ENCODE measurements at regions not wholly inside any gene's neighbourhood (a gene's known extent, or its start where the extent isn't known, plus 50 kb on each side); places are given as distances from the start of the nearest gene placed in this dataset.
A peak's percentile ranks its signal among the peaks of the same experiment; 100 is the strongest.

GRCh38 chr15:70474471-70475406 lies 288.6 kb downstream of the UACA start:
- Mint-ChIP-seq H3K9me3 (no peaks in the 10 kb centered on the region), H3K4me3 (no peak overlapping the region), H3K27me3 (peaks cover 41% of the 10 kb centered on the region), H3K36me3 (no peaks in the 10 kb centered on the region), H3K4me1 (ENCODE audit: low read depth) (peaks cover 33% of the 10 kb centered on the region), H3K27ac (no peak overlapping the region)
- intact Hi-C loops (cut with micrococcal nuclease): loop anchor here (5.0 kb wide), 1 partner anchor 332 kb away; no protein-coding TSS in a partner anchor
- CTCF ChIA-PET: interaction anchor here (0.7 to 2.5 kb wide), 4 partner anchors 8 to 722 kb away, joined by 3 to 12 read pairs (median 6); no protein-coding TSS in a partner anchor
- POLR2A ChIA-PET: interaction anchor here (1.1 kb wide), 1 partner anchor 9 kb away, joined by 3 read pairs; no protein-coding TSS in a partner anchor
- peak; percentile 51 for DNase-seq

- H3K27me3 Mint-ChIP-seq: peaks cover 42% of the 10 kb centered on the region
- intact Hi-C loops (cut with micrococcal nuclease): no loop called here
- CTCF ChIA-PET: interaction anchor here (0.7 to 1.3 kb wide), 3 partner anchors 8 to 721 kb away, joined by 3 read pairs; no protein-coding TSS in a partner anchor
- H3K9me3 Mint-ChIP-seq: no peaks in the 10 kb centered on the region
- H3K36me3 Mint-ChIP-seq: no peaks in the 10 kb centered on the region
- DNase-seq: no peak
- H3K27ac Mint-ChIP-seq: no peak overlapping the region
- H3K4me3 Mint-ChIP-seq: no peak overlapping the region
- POLR2A ChIA-PET: no interaction called here
- H3K4me1 Mint-ChIP-seq (ENCODE audit: low read depth): peaks cover 26% of the 10 kb centered on the region
These were observed 289.6 kb downstream of the UACA start for GRCh38 chr15:70473581-70474370.

- peaks cover 13% of the 10 kb centered on the region for H3K4me1 Mint-ChIP-seq (ENCODE audit: low read depth)
- no peaks in the 10 kb centered on the region for H3K36me3 Mint-ChIP-seq
- POLR2A ChIA-PET: no interaction called here
- CTCF ChIA-PET: interaction anchor here (1.0 to 1.8 kb wide), 4 partner anchors 11 to 993 kb away, joined by 3 to 6 read pairs (median 4); partner anchors contain the start of gene TLE3
- no peak for DNase-seq
- H3K27me3 Mint-ChIP-seq: peaks cover 37% of the 10 kb centered on the region
- H3K9me3 Mint-ChIP-seq: no peaks in the 10 kb centered on the region
- intact Hi-C loops (cut with micrococcal nuclease): no loop called here
- H3K4me3 Mint-ChIP-seq: no peak overlapping the region
- H3K27ac Mint-ChIP-seq: no peak overlapping the region
These were observed 291.8 kb downstream of the UACA start for GRCh38 chr15:70471517-70471916.

- Mint-ChIP-seq H3K27me3 (peaks cover 30% of the 10 kb centered on the region), H3K36me3 (no peaks in the 10 kb centered on the region), H3K27ac (no peak overlapping the region), H3K4me3 (no peak overlapping the region), H3K9me3 (no peaks in the 10 kb centered on the region), H3K4me1 (ENCODE audit: low read depth) (peaks cover 13% of the 10 kb centered on the region)
- no peak for DNase-seq
- intact Hi-C loops (cut with micrococcal nuclease): no loop called here
- POLR2A ChIA-PET: no interaction called here
- CTCF ChIA-PET: interaction anchor here (1.3 to 1.8 kb wide), 2 partner anchors 10 to 993 kb away, joined by 5 to 6 read pairs; no protein-coding TSS in a partner anchor
These were observed 292.7 kb downstream of the UACA start for GRCh38 chr15:70470556-70471191.

- ChIA-PET POLR2A (no interaction called here), CTCF (interaction anchor here (0.5 to 1.8 kb wide), 3 partner anchors 9 to 669 kb away, joined by 3 to 6 read pairs (median 3); no protein-coding TSS in a partner anchor)
These were observed 293.5 kb downstream of the UACA start for GRCh38 chr15:70469651-70470555.

GRCh38 chr15:70469182-70469581 lies 294.2 kb downstream of the UACA start:
- H3K36me3 Mint-ChIP-seq: no peaks in the 10 kb centered on the region
- H3K4me1 Mint-ChIP-seq (ENCODE audit: low read depth): peaks cover under 1% of the 10 kb centered on the region
- intact Hi-C loops (cut with micrococcal nuclease): no loop called here
- peaks cover 23% of the 10 kb centered on the region for H3K27me3 Mint-ChIP-seq
- ChIA-PET POLR2A (no interaction called here), CTCF (interaction anchor here (0.5 to 3.3 kb wide), 3 partner anchors 41 to 669 kb away, joined by 3 to 31 read pairs (median 3); no protein-coding TSS in a partner anchor)
- H3K9me3 Mint-ChIP-seq: no peaks in the 10 kb centered on the region
- H3K4me3 Mint-ChIP-seq: no peak overlapping the region
- no peak overlapping the region for H3K27ac Mint-ChIP-seq
- DNase-seq: no peak

More at GRCh38 chr15:70469651-70470555, 293.5 kb downstream of the UACA start:
- H3K27me3 Mint-ChIP-seq: peaks cover 27% of the 10 kb centered on the region
- H3K27ac Mint-ChIP-seq: no peak overlapping the region
- H3K36me3 Mint-ChIP-seq: no peaks in the 10 kb centered on the region
- H3K9me3 Mint-ChIP-seq: no peaks in the 10 kb centered on the region
- no peak for DNase-seq
- H3K4me3 Mint-ChIP-seq: no peak overlapping the region
- intact Hi-C loops (cut with micrococcal nuclease): no loop called here
- H3K4me1 Mint-ChIP-seq (ENCODE audit: low read depth): peaks cover 5% of the 10 kb centered on the region

- H3K9me3 Mint-ChIP-seq: no peaks in the 10 kb centered on the region
- ChIA-PET CTCF (interaction anchor here (0.6 to 3.4 kb wide), 44 partner anchors 8 to 1014 kb away, joined by 3 to 37 read pairs (median 4); partner anchors contain the start of gene TLE3), POLR2A (no interaction called here)
- no peaks in the 10 kb centered on the region for H3K36me3 Mint-ChIP-seq
- DNase-seq: peak; percentile 66
- H3K4me1 Mint-ChIP-seq (ENCODE audit: low read depth): no peaks in the 10 kb centered on the region
- no peak overlapping the region for H3K27ac Mint-ChIP-seq
- H3K4me3 Mint-ChIP-seq: no peak overlapping the region
- peaks cover 22% of the 10 kb centered on the region for H3K27me3 Mint-ChIP-seq
- intact Hi-C loops (cut with micrococcal nuclease): no loop called here
These were observed 296.3 kb downstream of the UACA start for GRCh38 chr15:70466895-70467529.

- intact Hi-C loops (cut with micrococcal nuclease): no loop called here
- POLR2A ChIA-PET: interaction anchor here (1.5 kb wide), 1 partner anchor 9 kb away, joined by 3 read pairs; no protein-coding TSS in a partner anchor
- no peaks in the 10 kb centered on the region for H3K4me1 Mint-ChIP-seq (ENCODE audit: low read depth)
These were observed 297.1 kb downstream of the UACA start for GRCh38 chr15:70466305-70466704.

GRCh38 chr15:70465812-70466211 lies 297.5 kb downstream of the UACA start:
- DNase-seq: no peak
- Mint-ChIP-seq H3K9me3 (no peaks in the 10 kb centered on the region), H3K36me3 (no peaks in the 10 kb centered on the region), H3K4me1 (ENCODE audit: low read depth) (peaks cover 4% of the 10 kb centered on the region), H3K27ac (no peak overlapping the region), H3K27me3 (peaks cover 28% of the 10 kb centered on the region), H3K4me3 (no peak overlapping the region)
- CTCF ChIA-PET: interaction anchor here (0.7 to 3.4 kb wide), 16 partner anchors 9 to 990 kb away, joined by 3 to 37 read pairs (median 8); no protein-coding TSS in a partner anchor
- POLR2A ChIA-PET: interaction anchor here (1.5 kb wide), 1 partner anchor 10 kb away, joined by 3 read pairs; no protein-coding TSS in a partner anchor
- intact Hi-C loops (cut with micrococcal nuclease): no loop called here

More at GRCh38 chr15:70466305-70466704, 297.1 kb downstream of the UACA start:
- Mint-ChIP-seq H3K36me3 (no peaks in the 10 kb centered on the region), H3K27ac (no peak overlapping the region), H3K27me3 (peaks cover 26% of the 10 kb centered on the region), H3K9me3 (no peaks in the 10 kb centered on the region), H3K4me3 (no peak overlapping the region)
- CTCF ChIA-PET: interaction anchor here (0.9 to 3.4 kb wide), 30 partner anchors 9 to 1013 kb away, joined by 3 to 37 read pairs (median 4); no protein-coding TSS in a partner anchor
- DNase-seq: no peak

GRCh38 chr15:70463453-70463834 lies 299.9 kb downstream of the UACA start:
- H3K27ac Mint-ChIP-seq: no peak overlapping the region
- DNase-seq: no peak
- H3K4me1 Mint-ChIP-seq (ENCODE audit: low read depth): peaks cover 16% of the 10 kb centered on the region
- ChIA-PET POLR2A (interaction anchor here (0.5 to 0.6 kb wide), 2 partner anchors 71 to 177 kb away, joined by 4 to 5 read pairs; no protein-coding TSS in a partner anchor), CTCF (interaction anchor here (0.7 to 1.5 kb wide), 5 partner anchors 17 to 985 kb away, joined by 3 to 4 read pairs (median 3); no protein-coding TSS in a partner anchor)
- H3K9me3 Mint-ChIP-seq: no peaks in the 10 kb centered on the region
- peaks cover 25% of the 10 kb centered on the region for H3K27me3 Mint-ChIP-seq
- no peaks in the 10 kb centered on the region for H3K36me3 Mint-ChIP-seq
- H3K4me3 Mint-ChIP-seq: no peak overlapping the region
- intact Hi-C loops (cut with micrococcal nuclease): loop anchor here (5.0 kb wide), 2 partner anchors 941 to 986 kb away; no protein-coding TSS in a partner anchor
